ENCODE measurements at regions not wholly inside any gene's neighbourhood (a gene's known extent, or its start where the extent isn't known, plus 50 kb on each side); places are given as distances from the start of the nearest gene placed in this dataset.

- no peak overlapping the region for H3K27ac Mint-ChIP-seq
- peaks cover 2 to 31% (median 11%) of the 10 kb centered on the region in 11 donors for H3K9me3 Mint-ChIP-seq
These were observed 737.3 kb downstream of the BRINP1 start for GRCh38 chr9:118631956-118632355.

GRCh38 chr9:118635416-118635815 lies 733.8 kb downstream of the BRINP1 start:
- H3K9me3 Mint-ChIP-seq = peaks cover 3 to 36% (median 20%) of the 10 kb centered on the region in 11 donors
- H3K27ac Mint-ChIP-seq = no peak overlapping the region
- ATAC-seq (no peak), DNase-seq (no peak)
- H3K27me3 ChIP-seq (ENCODE audit: control insufficient read depth in 2 of 2, insufficient read depth in 2 of 2, low read length in 2 of 2) = no peaks in the 10 kb centered on the region
- H3K9me3 ChIP-seq (ENCODE audit: control insufficient read depth in 2 of 3, low read length in 3 of 3) = no peaks in the 10 kb centered on the region
- H3K36me3 ChIP-seq (ENCODE audit: control insufficient read depth in 2 of 3, insufficient read depth in 3 of 3, low read length in 3 of 3) = no peaks in the 10 kb centered on the region
- no peaks in the 10 kb centered on the region for H3K27me3 Mint-ChIP-seq
- H3K27ac ChIP-seq (ENCODE audit: low read depth, low read length) = no peak overlapping the region
- H3K4me1 ChIP-seq (ENCODE audit: control insufficient read depth in 2 of 2, insufficient read depth in 2 of 2, low read length in 2 of 2) = no peaks in the 10 kb centered on the region
- ChIA-PET CTCF (no interaction called here), POLR2A (no interaction called here)
- H3K4me3 ChIP-seq (ENCODE audit: low read length) = no peak overlapping the region
- peaks cover 0 to 9% (median 0%) of the 10 kb centered on the region in 5 donors for H3K36me3 Mint-ChIP-seq
- intact Hi-C loops (cut with micrococcal nuclease) = no loop called here
- H3K4me1 Mint-ChIP-seq = no peaks in the 10 kb centered on the region
- H3K4me3 Mint-ChIP-seq = no peak overlapping the region

More at GRCh38 chr9:118631956-118632355, 737.3 kb downstream of the BRINP1 start:
- POLR2A ChIA-PET = no interaction called here
- Histone ChIP-seq H3K9me3 (ENCODE audit: control insufficient read depth in 2 of 3, low read length in 3 of 3) (no peaks in the 10 kb centered on the region), H3K4me1 (ENCODE audit: control insufficient read depth in 2 of 2, insufficient read depth in 2 of 2, low read length in 2 of 2) (no peaks in the 10 kb centered on the region), H3K27me3 (ENCODE audit: control insufficient read depth in 2 of 2, insufficient read depth in 2 of 2, low read length in 2 of 2) (no peaks in the 10 kb centered on the region), H3K27ac (ENCODE audit: low read depth, low read length) (no peak overlapping the region), H3K4me3 (ENCODE audit: low read length) (no peak overlapping the region), H3K36me3 (ENCODE audit: control insufficient read depth in 2 of 3, insufficient read depth in 3 of 3, low read length in 3 of 3) (no peaks in the 10 kb centered on the region)
- intact Hi-C loops (cut with micrococcal nuclease) = no loop called here
- CTCF ChIA-PET = no interaction called here
- no peaks in the 10 kb centered on the region for H3K27me3 Mint-ChIP-seq
- ATAC-seq (no peak), DNase-seq (no peak)
- no peak overlapping the region for H3K4me3 Mint-ChIP-seq
- no peaks in the 10 kb centered on the region for H3K4me1 Mint-ChIP-seq
- peaks cover 0 to 9% (median 0%) of the 10 kb centered on the region in 5 donors for H3K36me3 Mint-ChIP-seq

GRCh38 chr9:118637681-118638080 lies 731.6 kb downstream of the BRINP1 start:
- ATAC-seq (no peak), DNase-seq (no peak)
- Mint-ChIP-seq H3K36me3 (peaks cover 0 to 5% (median 0%) of the 10 kb centered on the region in 5 donors), H3K4me3 (no peak overlapping the region), H3K27ac (no peak overlapping the region), H3K4me1 (no peaks in the 10 kb centered on the region), H3K9me3 (peaks cover 3 to 30% (median 22%) of the 10 kb centered on the region in 11 donors), H3K27me3 (no peaks in the 10 kb centered on the region)
- intact Hi-C loops (cut with micrococcal nuclease) = no loop called here
- Histone ChIP-seq H3K9me3 (ENCODE audit: control insufficient read depth in 2 of 3, low read length in 3 of 3) (no peaks in the 10 kb centered on the region), H3K36me3 (ENCODE audit: control insufficient read depth in 2 of 3, insufficient read depth in 3 of 3, low read length in 3 of 3) (no peaks in the 10 kb centered on the region), H3K4me1 (ENCODE audit: control insufficient read depth in 2 of 2, insufficient read depth in 2 of 2, low read length in 2 of 2) (no peaks in the 10 kb centered on the region), H3K27me3 (ENCODE audit: control insufficient read depth in 2 of 2, insufficient read depth in 2 of 2, low read length in 2 of 2) (no peaks in the 10 kb centered on the region), H3K27ac (ENCODE audit: low read depth, low read length) (no peak overlapping the region), H3K4me3 (ENCODE audit: low read length) (no peak overlapping the region)
- POLR2A ChIA-PET = no interaction called here
- CTCF ChIA-PET = no interaction called here

GRCh38 chr9:118640836-118641560 lies 728.2 kb downstream of the BRINP1 start:
- Histone ChIP-seq H3K9me3 (ENCODE audit: control insufficient read depth in 2 of 3, low read length in 3 of 3) (peaks cover 0 to 2% (median 0%) of the 10 kb centered on the region in 3 experiments), H3K27me3 (ENCODE audit: control insufficient read depth in 2 of 2, insufficient read depth in 2 of 2, low read length in 2 of 2) (no peaks in the 10 kb centered on the region), H3K4me1 (ENCODE audit: control insufficient read depth in 2 of 2, insufficient read depth in 2 of 2, low read length in 2 of 2) (no peaks in the 10 kb centered on the region), H3K36me3 (ENCODE audit: control insufficient read depth in 2 of 3, insufficient read depth in 3 of 3, low read length in 3 of 3) (no peaks in the 10 kb centered on the region), H3K27ac (ENCODE audit: low read depth, low read length) (no peak overlapping the region), H3K4me3 (ENCODE audit: low read length) (no peak overlapping the region)
- Mint-ChIP-seq H3K4me3 (no peak overlapping the region), H3K9me3 (peaks cover 3 to 37% (median 19%) of the 10 kb centered on the region in 11 donors), H3K36me3 (no peaks in the 10 kb centered on the region), H3K27ac (no peak overlapping the region), H3K4me1 (no peaks in the 10 kb centered on the region), H3K27me3 (no peaks in the 10 kb centered on the region)
- DNase-seq = no peak
- intact Hi-C loops (cut with micrococcal nuclease) = no loop called here
- no peak for ATAC-seq
- ChIA-PET CTCF (no interaction called here), POLR2A (no interaction called here)

- CTCF ChIA-PET = no interaction called here
- Mint-ChIP-seq H3K27me3 (no peaks in the 10 kb centered on the region), H3K36me3 (no peaks in the 10 kb centered on the region), H3K27ac (no peak overlapping the region), H3K4me3 (no peak overlapping the region), H3K4me1 (no peaks in the 10 kb centered on the region), H3K9me3 (peaks cover 3 to 35% (median 23%) of the 10 kb centered on the region in 11 donors)
- Histone ChIP-seq H3K4me3 (ENCODE audit: low read length) (no peak overlapping the region), H3K27ac (ENCODE audit: low read depth, low read length) (no peak overlapping the region), H3K4me1 (ENCODE audit: control insufficient read depth in 2 of 2, insufficient read depth in 2 of 2, low read length in 2 of 2) (no peaks in the 10 kb centered on the region), H3K9me3 (ENCODE audit: control insufficient read depth in 2 of 3, low read length in 3 of 3) (peaks cover 0 to 5% (median 0%) of the 10 kb centered on the region in 3 experiments), H3K36me3 (ENCODE audit: control insufficient read depth in 2 of 3, insufficient read depth in 3 of 3, low read length in 3 of 3) (no peaks in the 10 kb centered on the region), H3K27me3 (ENCODE audit: control insufficient read depth in 2 of 2, insufficient read depth in 2 of 2, low read length in 2 of 2) (no peaks in the 10 kb centered on the region)
- POLR2A ChIA-PET = no interaction called here
- ATAC-seq = no peak
- DNase-seq = no peak
- intact Hi-C loops (cut with micrococcal nuclease) = no loop called here
These were observed 726.1 kb downstream of the BRINP1 start for GRCh38 chr9:118643118-118643517.

- Histone ChIP-seq H3K4me3 (ENCODE audit: low read length) (no peak overlapping the region), H3K36me3 (ENCODE audit: control insufficient read depth in 2 of 3, insufficient read depth in 3 of 3, low read length in 3 of 3) (no peaks in the 10 kb centered on the region), H3K4me1 (ENCODE audit: control insufficient read depth in 2 of 2, insufficient read depth in 2 of 2, low read length in 2 of 2) (no peaks in the 10 kb centered on the region), H3K27me3 (ENCODE audit: control insufficient read depth in 2 of 2, insufficient read depth in 2 of 2, low read length in 2 of 2) (no peaks in the 10 kb centered on the region), H3K27ac (ENCODE audit: low read depth, low read length) (no peak overlapping the region), H3K9me3 (ENCODE audit: control insufficient read depth in 2 of 3, low read length in 3 of 3) (peaks cover 0 to 5% (median 0%) of the 10 kb centered on the region in 3 experiments)
- CTCF ChIA-PET = no interaction called here
- ATAC-seq = no peak
- H3K9me3 Mint-ChIP-seq = peaks cover 1 to 29% (median 16%) of the 10 kb centered on the region in 11 donors
- H3K36me3 Mint-ChIP-seq = no peaks in the 10 kb centered on the region
- DNase-seq = no peak
- intact Hi-C loops (cut with micrococcal nuclease) = no loop called here
- no peaks in the 10 kb centered on the region for H3K27me3 Mint-ChIP-seq
- H3K27ac Mint-ChIP-seq = no peak overlapping the region
- POLR2A ChIA-PET = no interaction called here
- H3K4me3 Mint-ChIP-seq = no peak overlapping the region
- H3K4me1 Mint-ChIP-seq = no peaks in the 10 kb centered on the region
These were observed 725.2 kb downstream of the BRINP1 start for GRCh38 chr9:118644066-118644465.

GRCh38 chr9:118647331-118647730 lies 721.9 kb downstream of the BRINP1 start:
- ATAC-seq = no peak
- no peak overlapping the region for H3K27ac ChIP-seq (ENCODE audit: low read depth, low read length)
- Mint-ChIP-seq H3K9me3 (peaks cover 0 to 29% (median 11%) of the 10 kb centered on the region in 11 donors), H3K4me1 (no peaks in the 10 kb centered on the region), H3K4me3 (no peak overlapping the region), H3K36me3 (no peaks in the 10 kb centered on the region), H3K27ac (no peak overlapping the region), H3K27me3 (no peaks in the 10 kb centered on the region)
- POLR2A ChIA-PET = no interaction called here
- no peaks in the 10 kb centered on the region for H3K27me3 ChIP-seq (ENCODE audit: control insufficient read depth in 2 of 2, insufficient read depth in 2 of 2, low read length in 2 of 2)
- DNase-seq = no peak
- CTCF ChIA-PET = no interaction called here
- no peaks in the 10 kb centered on the region for H3K4me1 ChIP-seq (ENCODE audit: control insufficient read depth in 2 of 2, insufficient read depth in 2 of 2, low read length in 2 of 2)
- intact Hi-C loops (cut with micrococcal nuclease) = no loop called here
- no peak overlapping the region for H3K4me3 ChIP-seq (ENCODE audit: low read length)
- peaks cover 0 to 5% (median 0%) of the 10 kb centered on the region in 3 experiments for H3K9me3 ChIP-seq (ENCODE audit: control insufficient read depth in 2 of 3, low read length in 3 of 3)
- no peaks in the 10 kb centered on the region for H3K36me3 ChIP-seq (ENCODE audit: control insufficient read depth in 2 of 3, insufficient read depth in 3 of 3, low read length in 3 of 3)

All from naive thymus-derived CD4-positive, alpha-beta T cell (primary cell).